PC-3 (cell line): ENCODE measurements at regions not wholly inside any gene's neighbourhood (a gene's known extent, or its start where the extent isn't known, plus 50 kb on each side); places are given as distances from the start of the nearest gene placed in this dataset.
A peak's percentile ranks its signal among the peaks of the same experiment; 100 is the strongest.

ENCODE experiments used
- ATAC-seq: fragments of 200-7000 bp; cut with Tn5 transposase; 2 replicates; pipeline ENCODE4 v1.9.1; 2020; ENCODE audit warnings: mild to moderate bottlenecking, moderate library complexity
- BruUV-seq: library from RNA; stranded (reverse); fragments of 400-500 nt; replicated peaks from 2 replicates; lab custom pipeline; 2021; lab: Mats Ljungman, UMichigan
- CTCF ChIA-PET: fragments of 300-600 bp; sonication (Branson Sonifier 250); formaldehyde crosslinking; loops from one replicate; lab custom pipeline; 2022; ENCODE audit warnings: antibody characterized with exemption; lab: Charles Lee
- POLR2A ChIA-PET: fragments of 300-600 bp; sonication (Branson Sonifier 250); formaldehyde crosslinking; loops from one replicate; lab custom pipeline; 2022; ENCODE audit warnings: antibody characterized with exemption; ENCODE audit not compliant: unreplicated experiment; lab: Charles Lee
- DNase-seq: peaks from one replicate; pipeline ENCODE4 v3.0.0-alpha.2; 2015
- H2AFZ ChIP-seq: fragments of 300-600 bp; sonication (generic); 2 replicates; pipeline ENCODE4 v1.6.0; 2016; ENCODE audit warnings: antibody characterized with exemption, low read length
- H3F3A ChIP-seq: fragments of 300-600 bp; sonication (generic); one replicate; pipeline ENCODE4 v1.6.0; 2017; ENCODE audit warnings: antibody characterized with exemption, low read length, control low read depth, mild to moderate bottlenecking; ENCODE audit not compliant: unreplicated experiment
- H3K27ac ChIP-seq: fragments of 300-600 bp; sonication (generic); 2 replicates; pipeline ENCODE4 v1.5.1; 2016; ENCODE audit warnings: mild to moderate bottlenecking, low read length
- H3K27me3 ChIP-seq: fragments of 300-600 bp; sonication (generic); 2 replicates; pipeline ENCODE4 v1.6.1; 2016; ENCODE audit warnings: low read length, mixed read lengths
- H3K36me3 ChIP-seq: fragments of 300-600 bp; sonication (generic); 2 replicates; pipeline ENCODE4 v1.6.1; 2016; ENCODE audit warnings: low read depth, mixed run types, low read length, mixed read lengths
- H3K4me1 ChIP-seq: fragments of 300-600 bp; sonication (generic); 2 replicates; pipeline ENCODE4 v1.5.1; 2016; ENCODE audit warnings: low read length; ENCODE audit not compliant: insufficient read depth
- H3K4me2 ChIP-seq: fragments of 300-600 bp; sonication (generic); 2 replicates; pipeline ENCODE4 v1.6.0; 2016; ENCODE audit warnings: low read length
- H3K4me3 ChIP-seq: fragments of 300-600 bp; sonication (generic); 2 replicates; pipeline ENCODE4 v1.5.1; 2016; ENCODE audit warnings: mild to moderate bottlenecking, low read length, mixed read lengths
- H3K79me2 ChIP-seq: fragments of 300-600 bp; sonication (generic); 2 replicates; pipeline ENCODE4 v1.6.1; 2017; ENCODE audit warnings: low read length, mixed read lengths
- H3K9ac ChIP-seq: fragments of 300-600 bp; sonication (generic); 2 replicates; pipeline ENCODE4 v1.6.0; 2016; ENCODE audit warnings: mild to moderate bottlenecking, low read length
- H3K9me2 ChIP-seq: fragments of 300-600 bp; sonication (generic); replicated peaks from 2 replicates; pipeline ENCODE4 v1.6.1; 2016; ENCODE audit warnings: mixed run types, low read length, mixed read lengths
- H3K9me3 ChIP-seq: fragments of 300-600 bp; sonication (generic); 2 replicates; pipeline ENCODE4 v1.6.1; 2016; ENCODE audit warnings: low read length, mixed read lengths
- H4K20me1 ChIP-seq: fragments of 300-600 bp; sonication (generic); 2 replicates; pipeline ENCODE4 v1.6.1; 2016; ENCODE audit warnings: low read length, mixed read lengths
- CTCF ChIP-seq: fragments of 300-600 bp; sonication (generic); conservative IDR thresholded peaks from 2 replicates; pipeline ENCODE4 v1.5.1; 2017; ENCODE audit warnings: antibody characterized with exemption, low read depth, mild to moderate bottlenecking, low read length
- EZH2 ChIP-seq: fragments of 300-600 bp; sonication (generic); IDR thresholded peaks from one replicate; pipeline ENCODE4 v1.6.1; 2017; ENCODE audit warnings: antibody characterized with exemption, mild to moderate bottlenecking, low read length; ENCODE audit not compliant: unreplicated experiment
- EZH2phosphoT487 ChIP-seq: fragments of 300-600 bp; sonication (generic); IDR thresholded peaks from 2 replicates; pipeline ENCODE4 v1.6.1; 2018; ENCODE audit warnings: mild to moderate bottlenecking, antibody characterized with exemption, low read length, borderline replicate concordance
- intact Hi-C: fragments of 100-400 bp; cut with micrococcal nuclease; formaldehyde crosslinking; loops from 2 replicates; pipeline ENCODE4 v1.9.0; 2023

GRCh38 chr3:14263317-14264005 lies 84.8 kb downstream of the LSM3 start:
- H3F3A ChIP-seq, result no peaks in the 10 kb centered on the region
- no TSS peak for BruUV-seq
- H3K79me2 ChIP-seq, result no peaks in the 10 kb centered on the region
- H4K20me1 ChIP-seq, result no peaks in the 10 kb centered on the region
- no peak overlapping the region for H3K4me3 ChIP-seq
- no peak overlapping the region for H3K27ac ChIP-seq
- CTCF ChIA-PET, result no interaction called here
- no peak overlapping the region for H2AFZ ChIP-seq
- no peaks in the 10 kb centered on the region for H3K9me3 ChIP-seq
- intact Hi-C loops, result loop anchor here (2.0 kb wide), 1 partner anchor 73 kb away; no protein-coding TSS in a partner anchor
- no peak overlapping the region for H3K4me2 ChIP-seq
- H3K27me3 ChIP-seq, result no peaks in the 10 kb centered on the region
- no peaks in the 10 kb centered on the region for H3K9me2 ChIP-seq
- no peak for ATAC-seq
- no peaks in the 10 kb centered on the region for H3K36me3 ChIP-seq
- TF ChIP-seq CTCF (no peak), EZH2phosphoT487 (no peak), EZH2 (no peak)
- H3K4me1 ChIP-seq, result peaks cover 22% of the 10 kb centered on the region
- H3K9ac ChIP-seq, result no peak overlapping the region
- no peak for DNase-seq
- POLR2A ChIA-PET, result no interaction called here

- Histone ChIP-seq H3F3A (no peaks in the 10 kb centered on the region), H3K4me3 (no peak overlapping the region), H3K4me1 (peaks cover 22% of the 10 kb centered on the region), H3K27me3 (no peaks in the 10 kb centered on the region), H3K27ac (no peak overlapping the region), H3K9me2 (no peaks in the 10 kb centered on the region), H3K9ac (no peak overlapping the region), H3K36me3 (no peaks in the 10 kb centered on the region), H2AFZ (no peak overlapping the region), H3K9me3 (no peaks in the 10 kb centered on the region), H4K20me1 (no peaks in the 10 kb centered on the region), H3K4me2 (no peak overlapping the region), H3K79me2 (no peaks in the 10 kb centered on the region)
- ChIA-PET CTCF (interaction anchor here (0.6 kb wide), 2 partner anchors 62 kb away, joined by 3 read pairs; no protein-coding TSS in a partner anchor), POLR2A (no interaction called here)
- peak; percentile 86 for ATAC-seq
- TF ChIP-seq CTCF (no peak), EZH2 (no peak), EZH2phosphoT487 (no peak)
- BruUV-seq, result no TSS peak
- intact Hi-C loops, result loop anchor here (1.0 to 2.0 kb wide), 2 partner anchors 71 to 137 kb away; partner anchors contain the start of gene SLC6A6
- DNase-seq, result peak; percentile 90
Observed at GRCh38 chr3:14265246-14265962, 86.8 kb downstream of the LSM3 start.

GRCh38 chr3:14266361-14266760 lies 87.7 kb downstream of the LSM3 start:
- Histone ChIP-seq H3K4me2 (no peak overlapping the region), H3K27me3 (no peaks in the 10 kb centered on the region), H3K27ac (no peak overlapping the region), H3K9ac (no peak overlapping the region), H3K4me1 (peaks cover 22% of the 10 kb centered on the region), H3F3A (no peaks in the 10 kb centered on the region), H3K36me3 (no peaks in the 10 kb centered on the region), H4K20me1 (no peaks in the 10 kb centered on the region), H2AFZ (no peak overlapping the region), H3K9me3 (no peaks in the 10 kb centered on the region), H3K4me3 (no peak overlapping the region), H3K9me2 (no peaks in the 10 kb centered on the region), H3K79me2 (no peaks in the 10 kb centered on the region)
- CTCF ChIA-PET, result interaction anchor here (0.6 kb wide), 1 partner anchor 63 kb away, joined by 3 read pairs; no protein-coding TSS in a partner anchor
- no peak for TF ChIP-seq CTCF
- TF ChIP-seq EZH2, result no peak
- TF ChIP-seq EZH2phosphoT487, result no peak
- ATAC-seq (no peak), DNase-seq (no peak)
- POLR2A ChIA-PET, result no interaction called here
- no TSS peak for BruUV-seq
- intact Hi-C loops, result no loop called here
